ENCODE measurements at regions not wholly inside any gene's neighbourhood (a gene's known extent, or its start where the extent isn't known, plus 50 kb on each side); places are given as distances from the start of the nearest gene placed in this dataset.

DNA sequence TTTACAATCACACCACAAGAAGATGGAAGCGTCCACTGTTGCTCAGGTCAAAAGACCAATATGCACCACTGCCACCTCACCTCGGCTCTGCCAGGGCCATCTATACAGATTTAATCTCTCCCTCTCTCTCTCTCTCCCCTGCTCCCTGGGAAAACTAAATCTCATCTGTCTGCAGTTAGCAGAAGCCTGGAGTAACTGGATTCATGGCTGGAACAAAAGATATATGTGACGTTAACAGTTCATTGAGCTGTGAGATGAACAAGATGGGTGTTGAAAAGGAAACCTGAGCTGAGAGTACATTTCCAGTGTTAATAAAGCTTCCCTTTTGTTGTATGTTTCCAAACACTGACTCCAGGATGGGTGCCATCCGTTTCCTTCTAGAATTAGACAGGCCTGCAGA is 369.7 kb downstream of the CDK5RAP2 start:
- H3K9ac ChIP-seq (ENCODE audit: low read length), result no peak overlapping the region
- H3K4me1 Mint-ChIP-seq, result no peaks in the 10 kb centered on the region
- H3K4me1 ChIP-seq (ENCODE audit: control insufficient read depth in 2 of 2, insufficient read depth in 2 of 2, low read length in 2 of 2), result no peaks in the 10 kb centered on the region
- H3K27me3 Mint-ChIP-seq, result peaks cover 15% of the 10 kb centered on the region
- no peaks in the 10 kb centered on the region for H3K9me3 ChIP-seq (ENCODE audit: control extremely low read depth in 1 of 3, control insufficient read depth in 2 of 3, insufficient read depth in 1 of 3, low read length in 2 of 3)
- ATAC-seq (ENCODE audit: low read depth) (no peak), DNase-seq (no peak)
- no peak overlapping the region for H3K27ac Mint-ChIP-seq
- H3K27me3 ChIP-seq (replicated peaks in 1 of 4; ENCODE audit: control extremely low read depth in 1 of 4, control insufficient read depth in 3 of 4, insufficient read depth in 4 of 4, low read length in 3 of 4), result no peaks in the 10 kb centered on the region
- intact Hi-C loops (cut with micrococcal nuclease), result no loop called here
- WGBS (ENCODE audit: insufficient coverage), result 80% methylated on average over 3 of the region's 4 CpGs
- no peak overlapping the region for H2AFZ ChIP-seq (ENCODE audit: insufficient read depth, low read depth, low read length, poor library complexity, severe bottlenecking)
- ChIA-PET POLR2A (no interaction called here), CTCF (no interaction called here)
- no peak overlapping the region for H3K4me3 Mint-ChIP-seq
- no peak overlapping the region for H3K27ac ChIP-seq (ENCODE audit: low read length in 2 of 2)
- H3K4me2 ChIP-seq (replicated peaks; ENCODE audit: low read depth, low read length, poor library complexity, severe bottlenecking), result no peak overlapping the region
- H3K36me3 ChIP-seq (replicated peaks in 1 of 2; ENCODE audit: control extremely low read depth in 1 of 2, control insufficient read depth in 1 of 2, extremely low read depth in 1 of 2, insufficient read depth in 2 of 2, low read length in 1 of 2), result no peaks in the 10 kb centered on the region
- H4K20me1 ChIP-seq (ENCODE audit: control insufficient read depth, insufficient read depth, low read length, poor library complexity, severe bottlenecking), result no peaks in the 10 kb centered on the region
- H3K9me3 Mint-ChIP-seq (ENCODE audit: insufficient read depth), result no peaks in the 10 kb centered on the region
- no peaks in the 10 kb centered on the region for H3K79me2 ChIP-seq (ENCODE audit: control insufficient read depth, insufficient read depth, low read length)
- TF ChIP-seq, protein P1, sequence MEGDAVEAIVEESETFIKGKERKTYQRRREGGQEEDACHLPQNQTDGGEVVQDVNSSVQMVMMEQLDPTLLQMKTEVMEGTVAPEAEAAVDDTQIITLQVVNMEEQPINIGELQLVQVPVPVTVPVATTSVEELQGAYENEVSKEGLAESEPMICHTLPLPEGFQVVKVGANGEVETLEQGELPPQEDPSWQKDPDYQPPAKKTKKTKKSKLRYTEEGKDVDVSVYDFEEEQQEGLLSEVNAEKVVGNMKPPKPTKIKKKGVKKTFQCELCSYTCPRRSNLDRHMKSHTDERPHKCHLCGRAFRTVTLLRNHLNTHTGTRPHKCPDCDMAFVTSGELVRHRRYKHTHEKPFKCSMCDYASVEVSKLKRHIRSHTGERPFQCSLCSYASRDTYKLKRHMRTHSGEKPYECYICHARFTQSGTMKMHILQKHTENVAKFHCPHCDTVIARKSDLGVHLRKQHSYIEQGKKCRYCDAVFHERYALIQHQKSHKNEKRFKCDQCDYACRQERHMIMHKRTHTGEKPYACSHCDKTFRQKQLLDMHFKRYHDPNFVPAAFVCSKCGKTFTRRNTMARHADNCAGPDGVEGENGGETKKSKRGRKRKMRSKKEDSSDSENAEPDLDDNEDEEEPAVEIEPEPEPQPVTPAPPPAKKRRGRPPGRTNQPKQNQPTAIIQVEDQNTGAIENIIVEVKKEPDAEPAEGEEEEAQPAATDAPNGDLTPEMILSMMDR (IDR thresholded peaks at IDR 0.05), result no peak
- TF ChIP-seq EZH2 (IDR thresholded peaks at IDR 0.05; ENCODE audit: borderline replicate concordance, insufficient read depth, low read depth, low read length, poor library complexity, severe bottlenecking), result no peak
- H3K4me3 ChIP-seq (ENCODE audit: control extremely low read depth in 1 of 5, extremely low read depth in 1 of 5, insufficient read depth in 1 of 5, low read depth in 2 of 5, low read length in 4 of 5), result no peak overlapping the region

DNA sequence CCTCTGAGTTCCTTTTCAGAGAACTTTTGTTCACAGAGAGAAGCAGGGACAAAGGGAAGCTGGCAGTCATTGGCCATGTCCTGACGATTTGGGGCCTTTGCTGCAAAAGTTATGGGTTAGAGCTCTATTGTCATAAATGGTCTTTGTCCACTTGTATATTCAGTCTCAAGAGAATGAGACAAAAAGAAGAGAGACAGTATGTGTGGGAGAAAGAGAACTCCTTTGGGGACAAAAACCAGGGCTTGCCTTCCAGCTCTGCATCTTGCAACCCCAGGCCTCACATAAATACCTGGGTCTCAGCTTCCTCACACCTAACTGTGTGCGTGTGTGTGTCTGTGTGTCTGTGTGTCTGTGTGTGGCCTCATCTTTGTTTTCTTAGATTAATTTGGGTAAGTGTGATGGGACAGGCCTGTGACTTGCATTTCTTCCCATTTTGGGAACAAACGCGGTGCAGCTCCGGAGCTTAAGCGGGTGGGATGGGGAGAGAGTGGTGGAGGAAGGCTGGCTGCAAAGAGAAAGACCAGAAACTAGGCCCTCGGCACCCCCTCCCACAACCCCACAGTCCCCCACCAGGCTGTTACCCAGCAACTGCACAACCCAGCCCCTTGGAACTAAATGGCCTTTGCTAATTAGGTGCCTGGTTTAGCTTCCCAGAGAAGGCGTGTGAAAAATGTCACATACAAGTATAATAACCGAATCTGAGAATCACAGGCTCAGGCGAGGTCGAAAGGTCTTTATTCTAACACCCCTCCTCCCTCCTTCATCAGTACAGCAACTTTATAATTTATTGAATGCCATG is 376.9 kb downstream of the CDK5RAP2 start:
- ChIA-PET POLR2A (no interaction called here), CTCF (no interaction called here)
- TF ChIP-seq, protein P1 (IDR thresholded peaks at IDR 0.05), result no peak
- no peak for TF ChIP-seq EZH2 (IDR thresholded peaks at IDR 0.05; ENCODE audit: borderline replicate concordance, insufficient read depth, low read depth, low read length, poor library complexity, severe bottlenecking)
- ATAC-seq (ENCODE audit: low read depth), result no peak
- Mint-ChIP-seq H3K9me3 (ENCODE audit: insufficient read depth) (peaks cover 3% of the 10 kb centered on the region), H3K27ac (no peak overlapping the region), H3K4me1 (no peaks in the 10 kb centered on the region), H3K27me3 (peaks cover 7% of the 10 kb centered on the region), H3K4me3 (no peak overlapping the region)
- Histone ChIP-seq H3K9me3 (ENCODE audit: control extremely low read depth in 1 of 3, control insufficient read depth in 2 of 3, insufficient read depth in 1 of 3, low read length in 2 of 3) (no peaks in the 10 kb centered on the region), H3K4me1 (ENCODE audit: control insufficient read depth in 2 of 2, insufficient read depth in 2 of 2, low read length in 2 of 2) (no peaks in the 10 kb centered on the region), H3K4me2 (replicated peaks; ENCODE audit: low read depth, low read length, poor library complexity, severe bottlenecking) (no peak overlapping the region), H3K27me3 (replicated peaks in 1 of 4; ENCODE audit: control extremely low read depth in 1 of 4, control insufficient read depth in 3 of 4, insufficient read depth in 4 of 4, low read length in 3 of 4) (peaks cover 0 to 7% (median 0%) of the 10 kb centered on the region in 4 experiments), H2AFZ (ENCODE audit: insufficient read depth, low read depth, low read length, poor library complexity, severe bottlenecking) (no peak overlapping the region), H3K4me3 (ENCODE audit: control extremely low read depth in 1 of 5, extremely low read depth in 1 of 5, insufficient read depth in 1 of 5, low read depth in 2 of 5, low read length in 4 of 5) (no peak overlapping the region), H3K9ac (ENCODE audit: low read length) (no peak overlapping the region), H3K79me2 (ENCODE audit: control insufficient read depth, insufficient read depth, low read length) (no peaks in the 10 kb centered on the region), H4K20me1 (ENCODE audit: control insufficient read depth, insufficient read depth, low read length, poor library complexity, severe bottlenecking) (no peaks in the 10 kb centered on the region), H3K36me3 (replicated peaks in 1 of 2; ENCODE audit: control extremely low read depth in 1 of 2, control insufficient read depth in 1 of 2, extremely low read depth in 1 of 2, insufficient read depth in 2 of 2, low read length in 1 of 2) (no peaks in the 10 kb centered on the region), H3K27ac (ENCODE audit: low read length in 2 of 2) (no peak overlapping the region)
- intact Hi-C loops (cut with micrococcal nuclease), result no loop called here
- no peak for DNase-seq
- WGBS (ENCODE audit: insufficient coverage), result 10% methylated on average over 2 of the region's 11 CpGs
